ENCODE measurements at regions not wholly inside any gene's neighbourhood (a gene's known extent, or its start where the extent isn't known, plus 50 kb on each side); places are given as distances from the start of the nearest gene placed in this dataset.

- Histone ChIP-seq H3K4me2 (ENCODE audit: insufficient read depth in 1 of 2, low read depth in 2 of 2, low read length in 2 of 2) (no peak overlapping the region), H3K9ac (replicated peaks in 1 of 4; ENCODE audit: extremely low read depth in 1 of 4, low read depth in 3 of 4, low read length in 3 of 4) (no peak overlapping the region), H2AK5ac (ENCODE audit: low read depth, low read length) (peak overlapping the region; percentile 55; the same call in 1 of the 2 replicates), H3K36me3 (ENCODE audit: control insufficient read depth in 2 of 4, insufficient read depth in 4 of 4, low read length in 3 of 4) (no peaks in the 10 kb centered on the region), H3K23me2 (ENCODE audit: low read depth, low read length) (peaks cover 6% of the 10 kb centered on the region), H2BK20ac (ENCODE audit: low read length) (no peak overlapping the region), H4K91ac (replicated peaks; ENCODE audit: insufficient read length, low read length) (no peak overlapping the region), H3K18ac (ENCODE audit: extremely low read depth, low read length) (no peak overlapping the region), H3K4me3 (ENCODE audit: extremely low read depth in 1 of 4, insufficient read depth in 2 of 4, low read depth in 3 of 4, low read length in 4 of 4) (no peak overlapping the region), H3K56ac (replicated peaks; ENCODE audit: insufficient read length, low read depth, low read length) (no peak overlapping the region), H3K79me2 (ENCODE audit: control insufficient read depth in 1 of 2, insufficient read depth in 2 of 2, low read length in 2 of 2) (peaks cover 0 to 4% of the 10 kb centered on the region in 2 experiments; a peak in 1 of 4 replicates), H3K14ac (ENCODE audit: insufficient read length) (no peak overlapping the region), H3K27me3 (replicated peaks in 1 of 4; ENCODE audit: control insufficient read depth in 3 of 4, extremely low read depth in 1 of 4, insufficient read depth in 3 of 4, low read length in 3 of 4) (no peaks in the 10 kb centered on the region), H4K8ac (ENCODE audit: extremely low read depth, insufficient read depth, low read length) (no peak overlapping the region), H3K23ac (ENCODE audit: insufficient read length) (no peak overlapping the region), H2BK12ac (ENCODE audit: low read depth, low read length) (no peak overlapping the region), H2BK120ac (replicated peaks; ENCODE audit: low read depth, low read length) (no peak overlapping the region), H2BK5ac (ENCODE audit: low read depth, low read length) (no peak overlapping the region), H2AFZ (ENCODE audit: low read length) (no peak overlapping the region), H2BK15ac (ENCODE audit: low read length) (no peak overlapping the region), H4K20me1 (replicated peaks in 1 of 2; ENCODE audit: control insufficient read depth in 1 of 2, insufficient read depth in 2 of 2, low read length in 2 of 2) (no peaks in the 10 kb centered on the region), H3K4me1 (replicated peaks in 1 of 4; ENCODE audit: control insufficient read depth in 3 of 4, insufficient read depth in 4 of 4, low read length in 3 of 4) (peaks cover 3 to 13% (median 11%) of the 10 kb centered on the region in 4 experiments; a peak in 6 of 7 replicates), H3K9me3 (ENCODE audit: insufficient read depth in 2 of 2, low read depth in 1 of 2, low read length in 1 of 2) (no peaks in the 10 kb centered on the region), H3K79me1 (ENCODE audit: low read depth, low read length) (no peaks in the 10 kb centered on the region; the same call in 1 of the 2 replicates), H3K4ac (replicated peaks; ENCODE audit: insufficient read length, low read depth, low read length) (no peak overlapping the region), H4K5ac (ENCODE audit: insufficient read length, low read depth, low read length) (no peak overlapping the region), H3K27ac (ENCODE audit: low read depth, low read length) (no peak overlapping the region)
- TF ChIP-seq GABPA (IDR thresholded peaks at IDR 0.05; ENCODE audit: borderline replicate concordance, insufficient read depth, low read length) (no peak), EP300 (IDR thresholded peaks at IDR 0.05; ENCODE audit: borderline replicate concordance in 1 of 2, low read depth in 2 of 2, low read length in 2 of 2) (no peak)
- ChIA-PET POLR2A (ENCODE audit: partially characterized antibody) (interaction anchor here (1.2 kb wide), 1 partner anchor 53 kb away, joined by 3 read pairs; no protein-coding TSS in a partner anchor), CTCF (ENCODE audit: partially characterized antibody) (interaction anchor here (1.0 to 8.6 kb wide), 2 partner anchors 14 to 260 kb away, joined by 3 to 107 read pairs; no protein-coding TSS in a partner anchor)
- DNase-seq (ENCODE audit: low read depth in 1 of 2, low spot score in 2 of 2), result no peak
- 80% methylated on average over 9 of the region's 9 CpGs; no CpG with 5 or more reads in 1 of the 2 experiments for WGBS, 2 experiments (ENCODE audit: extremely low coverage in 1 of 2, insufficient coverage in 1 of 2, insufficient read length in 1 of 2, insufficient replicate concordance in 2 of 2, low coverage in 1 of 2, low lambda C conversion rate in 2 of 2, missing lambda C conversion rate in 1 of 2)
- FAIRE-seq, result no peak
These were observed 95.1 kb upstream of the SOD1 start for GRCh38 chr21:31564439-31564838.
